Colonic mucosa (tissue), 4 donors: ENCODE measurements at regions not wholly inside any gene's neighbourhood (a gene's known extent, or its start where the extent isn't known, plus 50 kb on each side); places are given as distances from the start of the nearest gene placed in this dataset.

Experiments used
- DNase-seq: peaks from one replicate; pipeline ENCODE4 v3.0.0-alpha.2; 2020
- H3K27ac ChIP-seq: fragments of 200-600 bp; one replicate; pipeline ENCODE4 v1.8.0; 2021
- H3K27me3 ChIP-seq: fragments of 200-600 bp; one replicate; pipeline ENCODE4 v1.8.0; 2021
- H3K36me3 ChIP-seq: fragments of 200-600 bp; one replicate; pipeline ENCODE4 v1.8.0; 2021
- H3K4me1 ChIP-seq: fragments of 200-600 bp; one replicate; pipeline ENCODE4 v1.8.0; 2021; ENCODE audit warnings: mild to moderate bottlenecking
- H3K4me3 ChIP-seq: fragments of 200-600 bp; one replicate; pipeline ENCODE4 v1.8.0; 2021
- H3K9ac ChIP-seq, 2 donors: one replicate each; pipeline ENCODE4 v1.7.0; 2013; ENCODE audit warnings: control low read depth in 2 of 2, low read depth in 2 of 2, low read length in 2 of 2
- H3K9me3 ChIP-seq: fragments of 200-600 bp; one replicate; pipeline ENCODE4 v1.8.0; 2021
- CTCF ChIP-seq: fragments of 200-600 bp; IDR thresholded peaks from one replicate; pipeline ENCODE4 v1.8.0; 2022; ENCODE audit warnings: antibody characterized with exemption, mild to moderate bottlenecking
- intact Hi-C: fragments of 100-400 bp; cut with DNase I; formaldehyde crosslinking; loops from one replicate; pipeline ENCODE4 v1.14.1; 2022
- donor health status: healthy.
- donor health status: DM: no; HTN: no; CAD: no.
- donor health status: DM: no; HTN: no; CAD: no.

- no peak for DNase-seq
- Histone ChIP-seq H3K27me3 (no peaks in the 10 kb centered on the region), H3K4me3 (no peak overlapping the region), H3K4me1 (no peaks in the 10 kb centered on the region), H3K36me3 (no peaks in the 10 kb centered on the region), H3K9me3 (no peaks in the 10 kb centered on the region), H3K9ac (no peak overlapping the region), H3K27ac (no peak overlapping the region)
- TF ChIP-seq CTCF = no peak
- intact Hi-C loops = no loop called here
Observed at GRCh38 chr10:78403781-78404180, 370.1 kb downstream of the RPS24 start.

GRCh38 chr10:78404296-78404695 lies 370.6 kb downstream of the RPS24 start:
- H3K27ac ChIP-seq = no peak overlapping the region
- TF ChIP-seq CTCF = no peak
- no peaks in the 10 kb centered on the region for H3K9me3 ChIP-seq
- no peaks in the 10 kb centered on the region for H3K4me1 ChIP-seq
- DNase-seq = no peak
- no peaks in the 10 kb centered on the region for H3K36me3 ChIP-seq
- intact Hi-C loops = no loop called here
- no peak overlapping the region for H3K4me3 ChIP-seq
- H3K9ac ChIP-seq = no peak overlapping the region
- H3K27me3 ChIP-seq = no peaks in the 10 kb centered on the region

DNA sequence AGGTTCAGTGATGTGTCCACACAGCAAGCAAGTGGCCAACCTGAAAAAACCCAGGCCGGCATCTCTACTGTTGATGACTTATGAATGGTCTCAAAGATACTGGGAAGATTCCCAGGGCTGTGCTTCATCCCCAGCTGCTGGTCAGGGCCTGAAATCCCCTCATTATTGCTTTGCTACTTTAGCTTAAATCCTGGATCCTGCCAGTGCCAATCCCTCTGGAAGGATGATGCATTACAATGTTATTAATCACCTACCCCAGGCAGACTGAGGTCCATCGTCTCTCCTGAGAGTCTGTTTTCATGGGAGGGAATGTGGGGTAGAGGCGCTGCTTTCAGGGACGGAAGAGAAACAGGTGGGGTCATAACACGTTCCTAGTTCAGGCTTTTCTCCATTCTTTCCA lies 371.6 kb downstream of the RPS24 start:
- Histone ChIP-seq H3K4me3 (no peak overlapping the region), H3K9ac (no peak overlapping the region), H3K4me1 (no peaks in the 10 kb centered on the region), H3K27me3 (no peaks in the 10 kb centered on the region), H3K27ac (no peak overlapping the region), H3K9me3 (no peaks in the 10 kb centered on the region), H3K36me3 (no peaks in the 10 kb centered on the region)
- intact Hi-C loops = no loop called here
- DNase-seq = no peak
- no peak for TF ChIP-seq CTCF

DNA sequence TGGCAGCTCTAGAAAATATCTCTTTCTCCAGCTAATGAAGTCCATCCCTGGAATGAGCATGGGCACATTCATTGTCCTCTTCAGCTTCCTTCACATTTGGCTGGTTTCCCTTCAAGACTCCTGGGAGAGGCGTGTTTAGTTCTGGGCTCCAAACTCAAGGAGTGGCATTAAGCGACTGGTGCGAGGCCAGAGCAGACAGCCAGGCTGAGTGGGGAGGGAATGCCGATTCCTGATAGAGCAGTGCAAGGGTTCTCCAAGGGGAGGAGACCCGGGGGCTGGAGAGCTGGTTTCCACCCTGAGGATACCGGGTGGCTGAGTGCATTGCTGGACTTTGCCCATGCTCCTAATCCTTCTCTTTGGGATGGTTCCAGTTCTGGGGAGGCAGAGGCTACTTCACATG lies 372.1 kb downstream of the RPS24 start:
- no peaks in the 10 kb centered on the region for H3K4me1 ChIP-seq
- no peak overlapping the region for H3K9ac ChIP-seq
- H3K27me3 ChIP-seq = no peaks in the 10 kb centered on the region
- no peak overlapping the region for H3K4me3 ChIP-seq
- no peak for DNase-seq
- no peak overlapping the region for H3K27ac ChIP-seq
- intact Hi-C loops = no loop called here
- H3K36me3 ChIP-seq = no peaks in the 10 kb centered on the region
- H3K9me3 ChIP-seq = no peaks in the 10 kb centered on the region
- no peak for TF ChIP-seq CTCF

DNA sequence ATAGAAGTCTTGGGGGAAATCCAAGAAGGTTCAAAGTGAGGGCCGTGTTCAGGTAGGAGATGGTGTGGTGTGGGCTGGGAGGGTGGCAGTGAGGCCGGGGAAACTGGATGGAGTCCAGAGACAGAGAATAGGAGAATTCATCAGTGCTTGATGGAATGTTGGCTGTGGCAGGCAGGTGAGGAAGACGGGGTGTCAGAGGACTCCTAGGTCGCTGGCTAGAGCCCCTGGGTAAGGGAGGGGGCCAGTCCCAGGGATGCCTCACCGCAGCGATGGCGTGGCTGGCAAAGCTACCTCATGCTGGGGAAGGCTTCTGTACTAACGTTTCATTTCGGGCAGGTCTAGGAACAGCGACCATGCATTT lies 373.0 kb downstream of the RPS24 start:
- Histone ChIP-seq H3K36me3 (no peaks in the 10 kb centered on the region), H3K4me1 (no peaks in the 10 kb centered on the region), H3K9me3 (no peaks in the 10 kb centered on the region), H3K27ac (no peak overlapping the region), H3K27me3 (no peaks in the 10 kb centered on the region), H3K4me3 (peak overlapping the region; percentile 25), H3K9ac (no peak overlapping the region)
- intact Hi-C loops = no loop called here
- DNase-seq = no peak
- TF ChIP-seq CTCF = no peak
